ENCODE measurements at regions not wholly inside any gene's neighbourhood (a gene's known extent, or its start where the extent isn't known, plus 50 kb on each side); places are given as distances from the start of the nearest gene placed in this dataset.

DNA sequence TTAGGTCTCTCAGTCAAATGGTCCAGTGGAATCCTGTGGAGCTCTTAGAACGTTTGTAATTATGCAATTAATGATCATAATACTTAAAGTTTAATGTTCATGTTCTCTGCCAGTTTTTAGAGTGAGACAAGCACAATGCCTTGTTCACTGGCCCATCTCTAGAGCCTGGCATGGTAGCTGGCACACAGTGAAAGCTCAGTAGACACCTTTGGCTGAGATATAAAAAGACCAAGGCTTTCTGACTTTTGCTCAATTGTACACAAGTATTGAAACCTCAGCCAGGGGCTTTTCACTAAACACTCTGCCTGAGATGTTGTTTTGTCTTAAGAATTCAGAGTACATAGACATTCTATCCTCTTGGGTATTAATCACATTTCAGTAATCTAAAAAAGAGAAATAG is 241.8 kb upstream of the ATP2B1 start:
- CTCF ChIA-PET: interaction anchor here (0.6 to 0.8 kb wide), 2 partner anchors 12 to 1169 kb away, joined by 3 read pairs; no protein-coding TSS in a partner anchor
- H3K4me1 Mint-ChIP-seq (ENCODE audit: low read depth, unreplicated experiment): peaks cover 58% of the 10 kb centered on the region
- no peak for DNase-seq
- peaks cover 8% of the 10 kb centered on the region for H3K36me3 Mint-ChIP-seq (ENCODE audit: insufficient read depth, unreplicated experiment)
- TF ChIP-seq, protein P1, sequence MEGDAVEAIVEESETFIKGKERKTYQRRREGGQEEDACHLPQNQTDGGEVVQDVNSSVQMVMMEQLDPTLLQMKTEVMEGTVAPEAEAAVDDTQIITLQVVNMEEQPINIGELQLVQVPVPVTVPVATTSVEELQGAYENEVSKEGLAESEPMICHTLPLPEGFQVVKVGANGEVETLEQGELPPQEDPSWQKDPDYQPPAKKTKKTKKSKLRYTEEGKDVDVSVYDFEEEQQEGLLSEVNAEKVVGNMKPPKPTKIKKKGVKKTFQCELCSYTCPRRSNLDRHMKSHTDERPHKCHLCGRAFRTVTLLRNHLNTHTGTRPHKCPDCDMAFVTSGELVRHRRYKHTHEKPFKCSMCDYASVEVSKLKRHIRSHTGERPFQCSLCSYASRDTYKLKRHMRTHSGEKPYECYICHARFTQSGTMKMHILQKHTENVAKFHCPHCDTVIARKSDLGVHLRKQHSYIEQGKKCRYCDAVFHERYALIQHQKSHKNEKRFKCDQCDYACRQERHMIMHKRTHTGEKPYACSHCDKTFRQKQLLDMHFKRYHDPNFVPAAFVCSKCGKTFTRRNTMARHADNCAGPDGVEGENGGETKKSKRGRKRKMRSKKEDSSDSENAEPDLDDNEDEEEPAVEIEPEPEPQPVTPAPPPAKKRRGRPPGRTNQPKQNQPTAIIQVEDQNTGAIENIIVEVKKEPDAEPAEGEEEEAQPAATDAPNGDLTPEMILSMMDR (IDR thresholded peaks at IDR 0.05; ENCODE audit: unreplicated experiment): no peak
- H3K4me3 Mint-ChIP-seq (ENCODE audit: low read depth, unreplicated experiment): no peak overlapping the region
- no TSS peak for BruUV-seq (replicated peaks)
- H3K9me3 Mint-ChIP-seq (ENCODE audit: low read depth, unreplicated experiment): no peaks in the 10 kb centered on the region
- H3K27ac Mint-ChIP-seq (ENCODE audit: unreplicated experiment): peak overlapping the region; percentile 79
- intact Hi-C loops (cut with micrococcal nuclease; ENCODE audit: unreplicated experiment): no loop called here
- no peaks in the 10 kb centered on the region for H3K27me3 Mint-ChIP-seq (ENCODE audit: unreplicated experiment)

DNA sequence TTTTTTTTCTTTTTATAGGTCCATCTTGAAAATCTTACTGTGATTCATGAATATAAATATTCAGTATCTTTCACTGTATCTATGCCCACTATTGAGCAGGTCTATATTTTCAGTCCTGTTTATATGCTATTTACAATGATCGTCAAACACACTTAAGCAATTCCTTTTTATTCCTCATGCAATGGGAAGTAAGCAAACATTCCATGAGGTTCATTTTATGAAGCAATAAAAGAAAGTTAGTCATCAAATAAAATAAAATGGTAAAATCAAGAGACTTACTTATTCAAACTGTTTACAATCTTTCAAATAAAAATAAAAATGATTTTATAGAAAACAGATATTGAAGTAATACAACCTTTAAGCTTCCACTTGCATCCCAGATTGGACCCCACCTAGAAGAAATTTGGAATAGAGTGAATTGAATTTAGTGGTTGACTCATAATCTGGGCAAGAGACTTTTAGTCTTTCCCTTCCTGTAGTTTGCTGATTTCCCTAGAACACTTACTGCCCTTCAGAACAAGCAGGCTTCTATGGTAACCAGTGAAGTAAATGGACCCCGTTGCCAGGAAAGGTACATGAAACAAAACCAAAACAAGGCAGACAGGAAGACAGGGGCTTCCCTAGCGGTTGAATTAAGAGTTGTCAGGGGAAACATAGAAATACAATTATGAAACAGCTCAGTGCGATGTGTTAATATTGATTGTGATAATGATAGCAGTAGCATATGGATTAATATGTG is 241.0 kb upstream of the ATP2B1 start:
- BruUV-seq (replicated peaks): TSS peak; percentile 39
- Mint-ChIP-seq H3K27ac (ENCODE audit: unreplicated experiment) (peak overlapping the region; percentile 79), H3K36me3 (ENCODE audit: insufficient read depth, unreplicated experiment) (peaks cover 8% of the 10 kb centered on the region), H3K27me3 (ENCODE audit: unreplicated experiment) (no peaks in the 10 kb centered on the region), H3K9me3 (ENCODE audit: low read depth, unreplicated experiment) (no peaks in the 10 kb centered on the region), H3K4me1 (ENCODE audit: low read depth, unreplicated experiment) (peaks cover 58% of the 10 kb centered on the region), H3K4me3 (ENCODE audit: low read depth, unreplicated experiment) (no peak overlapping the region)
- DNase-seq: peak; percentile 67
- CTCF ChIA-PET: interaction anchor here (0.6 to 0.8 kb wide), 3 partner anchors 13 to 1168 kb away, joined by 3 read pairs; no protein-coding TSS in a partner anchor
- intact Hi-C loops (cut with micrococcal nuclease; ENCODE audit: unreplicated experiment): loop anchor here (5.0 kb wide), 1 partner anchor 242 kb away; the partner anchor contains the start of gene ATP2B1
- TF ChIP-seq, protein P1 (IDR thresholded peaks at IDR 0.05; ENCODE audit: unreplicated experiment): peak; percentile 35

DNA sequence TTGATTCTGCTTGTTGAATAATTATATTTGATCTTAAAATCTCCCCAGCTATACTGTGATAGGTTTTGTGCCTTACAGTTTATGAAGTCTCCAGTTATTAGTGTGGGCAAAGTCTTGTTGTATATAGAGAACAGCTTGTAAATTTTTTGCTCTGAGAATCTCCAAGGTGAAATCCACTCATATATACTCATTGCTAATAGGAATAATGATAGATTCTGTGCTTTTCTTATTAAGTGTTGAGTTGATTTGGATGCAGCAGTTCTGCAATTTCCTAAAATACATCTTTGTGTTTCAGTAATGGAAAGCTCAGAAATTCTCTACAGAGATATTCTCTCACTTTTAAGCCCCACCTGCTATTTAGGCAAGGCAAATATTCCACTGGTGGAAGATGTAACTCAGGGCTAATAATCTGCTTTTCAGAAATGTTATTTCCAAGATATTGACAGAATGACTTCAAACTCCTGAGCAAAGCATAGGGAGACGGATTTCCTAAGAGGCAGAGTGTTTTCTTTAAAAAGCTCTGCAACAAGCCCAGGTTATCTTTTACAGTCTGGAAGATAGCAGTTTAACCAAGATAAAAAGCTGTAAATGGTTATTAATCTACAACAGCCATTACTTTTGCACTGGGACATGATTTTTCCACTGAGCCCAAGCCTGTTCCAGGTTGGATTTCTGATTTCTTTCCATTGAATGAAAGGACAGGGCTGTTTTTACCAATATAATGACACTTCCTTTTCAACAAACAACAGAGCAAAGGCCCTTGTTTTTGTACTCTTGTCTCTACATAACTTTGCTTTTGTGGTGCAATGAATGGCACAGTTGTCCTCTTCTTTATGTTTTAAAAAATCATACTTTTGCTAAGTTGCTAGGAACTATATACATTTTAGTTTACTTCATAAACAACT is 239.9 kb upstream of the ATP2B1 start:
- intact Hi-C loops (cut with micrococcal nuclease; ENCODE audit: unreplicated experiment): loop anchor here (5.0 kb wide), 1 partner anchor 241 kb away; the partner anchor contains the start of gene ATP2B1
- TSS peak; percentile 70 for BruUV-seq (replicated peaks)
- Mint-ChIP-seq H3K36me3 (ENCODE audit: insufficient read depth, unreplicated experiment) (peaks cover 8% of the 10 kb centered on the region), H3K27me3 (ENCODE audit: unreplicated experiment) (no peaks in the 10 kb centered on the region), H3K4me1 (ENCODE audit: low read depth, unreplicated experiment) (peaks cover 58% of the 10 kb centered on the region), H3K4me3 (ENCODE audit: low read depth, unreplicated experiment) (no peak overlapping the region), H3K9me3 (ENCODE audit: low read depth, unreplicated experiment) (no peaks in the 10 kb centered on the region), H3K27ac (ENCODE audit: unreplicated experiment) (peak overlapping the region; percentile 79)
- CTCF ChIA-PET: interaction anchor here (1.7 kb wide), 1 partner anchor 12 kb away, joined by 6 read pairs; no protein-coding TSS in a partner anchor
- TF ChIP-seq, protein P1 (IDR thresholded peaks at IDR 0.05; ENCODE audit: unreplicated experiment): no peak
- DNase-seq: no peak
